Aorta (tissue), 5 donors: ENCODE measurements at regions not wholly inside any gene's neighbourhood (a gene's known extent, or its start where the extent isn't known, plus 50 kb on each side); places are given as distances from the start of the nearest gene placed in this dataset.
A peak's percentile ranks its signal among the peaks of the same experiment; 100 is the strongest.

Experiments
- ATAC-seq: fragments of 200-7000 bp; cut with Tn5 transposase; one replicate; pipeline ENCODE4 v1.9.1; 2022; ENCODE audit warnings: moderate library complexity; ENCODE audit not compliant: low FRiP score
- DNase-seq, 2 donors: peaks; one replicate each; pipeline ENCODE4 v3.0.0-alpha.2; 2020
- H3K27ac ChIP-seq, 2 donors: one replicate each; pipeline ENCODE4 v1.5.1; 2013; ENCODE audit warnings: low read length in 2 of 2, mild to moderate bottlenecking in 2 of 2, moderate library complexity in 2 of 2, control low read depth in 1 of 2, inconsistent platforms in 1 of 2, low read depth in 1 of 2
- H3K27me3 ChIP-seq, 2 donors: one replicate each; pipeline ENCODE4 v1.6.1; 2013; ENCODE audit warnings: control low read depth in 1 of 2, low read length in 1 of 2, mild to moderate bottlenecking in 1 of 2, moderate library complexity in 1 of 2; ENCODE audit not compliant: insufficient read depth in 2 of 2, control insufficient read depth in 1 of 2
- H3K36me3 ChIP-seq, 2 donors: one replicate each; pipeline ENCODE4 v1.6.1; 2013; ENCODE audit warnings: control low read depth in 1 of 2, low read length in 1 of 2, mild to moderate bottlenecking in 1 of 2; ENCODE audit not compliant: insufficient read depth in 2 of 2, control insufficient read depth in 1 of 2
- H3K4me1 ChIP-seq, 2 donors: one replicate each; pipeline ENCODE4 v1.6.1; 2013; ENCODE audit warnings: low read length in 2 of 2, control low read depth in 1 of 2, mild to moderate bottlenecking in 1 of 2, moderate library complexity in 1 of 2; ENCODE audit not compliant: insufficient read depth in 2 of 2, control insufficient read depth in 1 of 2
- H3K4me3 ChIP-seq, 2 donors: one replicate each; pipeline ENCODE4 v1.5.1; 2013; ENCODE audit warnings: low read length in 2 of 2, control low read depth in 1 of 2, mild to moderate bottlenecking in 1 of 2
- H3K9me3 ChIP-seq: one replicate; pipeline ENCODE4 v1.6.1; 2013; ENCODE audit warnings: mild to moderate bottlenecking, low read length; ENCODE audit not compliant: control insufficient read depth
- WGBS, 2 donors: extraction: QIAGEN DNeasy Blood & Tissue Kit; methylation state at CpG; one replicate each; pipeline ENCODE4 v1.1.7; 2013; 5-methylcytosine and 5-hydroxymethylcytosine counted together
- intact Hi-C, 2 donors: fragments of 100-400 bp; cut with DNase I; formaldehyde crosslinking; loops; one replicate each; pipeline versions ENCODE4 v1.14.2 to v1.15.0; 2022
- donor health status: healthy with polysubstance abuse.
- donor health status: Bipolar disorder and iron deficiency.
- donor health status: DM: no; HTN: no; CAD: no.
- donor health status: DM: no; HTN: no; CAD: no.
- donor health status: DM: yes; HTN: yes; CAD: no.

- Histone ChIP-seq H3K4me1 (no peaks in the 10 kb centered on the region), H3K4me3 (no peak overlapping the region), H3K9me3 (no peaks in the 10 kb centered on the region), H3K27me3 (no peaks in the 10 kb centered on the region), H3K27ac (no peak overlapping the region), H3K36me3 (no peaks in the 10 kb centered on the region)
- 65 to 67% methylated on average over 2 of the region's 2 CpGs for WGBS, 2 donors
- ATAC-seq (no peak), DNase-seq (peak in 1 of 2 donors; percentile 40)
- intact Hi-C loops: no loop called here
Measured at GRCh38 chr5:52580921-52581320, 206.8 kb upstream of the ITGA1 start.

- H3K4me1 ChIP-seq: no peaks in the 10 kb centered on the region
- DNase-seq (no peak), ATAC-seq (no peak)
- H3K4me3 ChIP-seq: no peak overlapping the region
- no peak overlapping the region for H3K27ac ChIP-seq
- 63 to 73% methylated on average over 3 of the region's 3 CpGs for WGBS, 2 donors
- no peaks in the 10 kb centered on the region for H3K9me3 ChIP-seq
- no peaks in the 10 kb centered on the region for H3K27me3 ChIP-seq
- intact Hi-C loops: no loop called here
- no peaks in the 10 kb centered on the region for H3K36me3 ChIP-seq
Measured at GRCh38 chr5:52582313-52582712, 205.4 kb upstream of the ITGA1 start.

GRCh38 chr5:52587131-52587530 lies 200.6 kb upstream of the ITGA1 start:
- Histone ChIP-seq H3K36me3 (no peaks in the 10 kb centered on the region), H3K27ac (no peak overlapping the region), H3K27me3 (peaks cover 0 to 3% of the 10 kb centered on the region in 2 donors), H3K4me1 (no peaks in the 10 kb centered on the region), H3K9me3 (no peaks in the 10 kb centered on the region), H3K4me3 (no peak overlapping the region)
- ATAC-seq: no peak
- intact Hi-C loops: no loop called here
- DNase-seq: no peak

GRCh38 chr5:52597625-52598024 lies 190.1 kb upstream of the ITGA1 start:
- no peak overlapping the region for H3K4me3 ChIP-seq
- H3K9me3 ChIP-seq: peaks cover 2% of the 10 kb centered on the region
- no peaks in the 10 kb centered on the region for H3K4me1 ChIP-seq
- ATAC-seq (no peak), DNase-seq (no peak)
- H3K36me3 ChIP-seq: no peaks in the 10 kb centered on the region
- intact Hi-C loops: no loop called here
- no peak overlapping the region for H3K27ac ChIP-seq
- 87 to 89% methylated on average over 2 of the region's 2 CpGs for WGBS, 2 donors
- H3K27me3 ChIP-seq: no peaks in the 10 kb centered on the region

- Histone ChIP-seq H3K4me1 (no peaks in the 10 kb centered on the region), H3K27me3 (no peaks in the 10 kb centered on the region), H3K4me3 (no peak overlapping the region), H3K27ac (no peak overlapping the region), H3K36me3 (no peaks in the 10 kb centered on the region), H3K9me3 (peaks cover 2% of the 10 kb centered on the region)
- ATAC-seq: no peak
- WGBS, 2 donors: 56 to 60% methylated on average over 5 of the region's 5 CpGs
- intact Hi-C loops: no loop called here
- DNase-seq: no peak
Measured at GRCh38 chr5:52598968-52599367, 188.7 kb upstream of the ITGA1 start.

- H3K27me3 ChIP-seq: no peaks in the 10 kb centered on the region
- intact Hi-C loops: no loop called here
- H3K27ac ChIP-seq: no peak overlapping the region
- H3K4me1 ChIP-seq: no peaks in the 10 kb centered on the region
- no peaks in the 10 kb centered on the region for H3K9me3 ChIP-seq
- 45 to 47% methylated on average over 5 of the region's 5 CpGs for WGBS, 2 donors
- H3K4me3 ChIP-seq: no peak overlapping the region
- no peak for ATAC-seq
- no peak for DNase-seq
- no peaks in the 10 kb centered on the region for H3K36me3 ChIP-seq
Measured at GRCh38 chr5:52603778-52604554, 183.8 kb upstream of the ITGA1 start.

GRCh38 chr5:52605317-52606313 lies 182.1 kb upstream of the ITGA1 start:
- intact Hi-C loops: no loop called here

GRCh38 chr5:52607227-52607824 lies 180.4 kb upstream of the ITGA1 start:
- ATAC-seq: no peak
- Histone ChIP-seq H3K27me3 (no peaks in the 10 kb centered on the region), H3K27ac (no peak overlapping the region), H3K36me3 (no peaks in the 10 kb centered on the region), H3K9me3 (no peaks in the 10 kb centered on the region), H3K4me1 (no peaks in the 10 kb centered on the region), H3K4me3 (no peak overlapping the region)
- intact Hi-C loops: no loop called here
- no peak for DNase-seq

More at GRCh38 chr5:52605317-52606313, 182.1 kb upstream of the ITGA1 start:
- 59 to 69% methylated on average over 6 of the region's 6 CpGs for WGBS, 2 donors
- Histone ChIP-seq H3K9me3 (no peaks in the 10 kb centered on the region), H3K4me3 (no peak overlapping the region), H3K36me3 (no peaks in the 10 kb centered on the region), H3K4me1 (no peaks in the 10 kb centered on the region), H3K27me3 (no peaks in the 10 kb centered on the region), H3K27ac (no peak overlapping the region)
- no peak for ATAC-seq
- DNase-seq: no peak
